Activated CD8-positive, alpha-beta memory T cell treated with anti-CD3 and anti-CD28 coated beads, Interleukin-2, amount 10 ng/mL, durations not matched to agents 7 days and 5 days (primary cell): ENCODE measurements at regions not wholly inside any gene's neighbourhood (a gene's known extent, or its start where the extent isn't known, plus 50 kb on each side); places are given as distances from the start of the nearest gene placed in this dataset.

ENCODE experiments used
- ATAC-seq: fragments of 150-1000 bp; cut with Tn5 transposase; one replicate; pipeline ENCODE4 v1.10.0; 2021; ENCODE audit warnings: moderate library complexity
- CTCF ChIA-PET: fragments of 350-600 bp; sonication (Branson Sonifier 250); formaldehyde crosslinking; loops from one replicate; lab custom pipeline; 2021; ENCODE audit warnings: antibody characterized with exemption; lab: Charles Lee
- DNase-seq: peaks from one replicate; pipeline ENCODE4 v3.0.0-alpha.2; 2020
- H3K27ac Mint-ChIP-seq: one replicate; pipeline ENCODE4 v1.8.0; 2021; ENCODE audit warnings: mild to moderate bottlenecking, mixed read lengths
- H3K27me3 Mint-ChIP-seq: one replicate; pipeline ENCODE4 v1.8.0; 2021; ENCODE audit warnings: mixed read lengths
- H3K36me3 Mint-ChIP-seq: one replicate; pipeline ENCODE4 v1.8.0; 2021; ENCODE audit warnings: mild to moderate bottlenecking, mixed read lengths
- H3K4me1 Mint-ChIP-seq: one replicate; pipeline ENCODE4 v1.8.0; 2021; ENCODE audit warnings: mixed read lengths
- H3K4me3 Mint-ChIP-seq: one replicate; pipeline ENCODE4 v1.8.0; 2021; ENCODE audit warnings: mild to moderate bottlenecking, moderate library complexity, mixed read lengths
- H3K9me3 Mint-ChIP-seq: one replicate; pipeline ENCODE4 v1.8.0; 2022; ENCODE audit warnings: low read depth, mixed read lengths

DNA sequence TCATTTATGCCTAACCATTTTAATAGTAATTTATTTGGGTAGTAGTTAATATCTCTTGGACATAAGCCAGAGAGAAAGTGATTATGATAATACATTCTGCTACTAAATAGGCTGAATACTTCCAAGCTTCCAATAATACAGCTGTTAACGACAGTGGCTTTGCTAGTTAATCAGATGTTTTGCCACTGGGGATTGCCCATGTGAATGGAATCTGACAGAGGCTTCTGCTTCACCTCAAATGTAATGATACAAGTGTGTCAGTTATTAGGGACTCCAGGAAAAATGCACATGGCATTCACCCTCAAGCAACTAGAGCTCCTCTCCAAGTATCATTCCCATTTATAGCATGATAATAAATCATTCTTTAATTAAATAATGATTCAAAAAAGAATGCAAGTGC is 185.0 kb upstream of the TMEFF2 start:
- Mint-ChIP-seq H3K4me1 (no peaks in the 10 kb centered on the region), H3K27me3 (no peaks in the 10 kb centered on the region), H3K4me3 (no peak overlapping the region), H3K27ac (no peak overlapping the region), H3K9me3 (peaks cover 3% of the 10 kb centered on the region), H3K36me3 (no peaks in the 10 kb centered on the region)
- CTCF ChIA-PET, result no interaction called here
- no peak for ATAC-seq
- DNase-seq, result no peak

- no peak overlapping the region for H3K4me3 Mint-ChIP-seq
- CTCF ChIA-PET, result no interaction called here
Observed at GRCh38 chr2:192377173-192377572, 182.4 kb upstream of the TMEFF2 start.

DNA sequence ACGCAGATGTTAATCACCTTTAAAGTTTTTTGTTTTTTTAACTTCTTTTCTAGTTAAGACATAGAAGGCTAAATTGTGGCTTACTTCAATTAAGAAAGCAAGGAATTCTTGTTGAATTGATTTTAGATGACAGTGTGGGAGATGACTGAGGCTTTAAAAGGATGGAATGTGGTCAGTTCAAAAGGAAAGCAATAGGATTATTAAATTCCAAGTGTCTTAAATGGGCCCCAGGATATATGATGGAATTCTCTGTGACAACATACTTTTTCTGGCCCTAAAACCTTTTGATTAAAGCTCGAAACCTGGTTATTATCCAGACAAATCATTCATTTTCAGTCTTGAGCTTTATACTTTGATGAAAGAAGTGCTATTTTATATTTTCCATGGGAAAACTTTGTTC is 179.0 kb upstream of the TMEFF2 start:
- ATAC-seq (no peak), DNase-seq (no peak)
- Mint-ChIP-seq H3K4me1 (no peaks in the 10 kb centered on the region), H3K9me3 (no peaks in the 10 kb centered on the region), H3K27ac (no peak overlapping the region), H3K36me3 (no peaks in the 10 kb centered on the region), H3K27me3 (no peaks in the 10 kb centered on the region), H3K4me3 (no peak overlapping the region)
- CTCF ChIA-PET, result no interaction called here

More at GRCh38 chr2:192377173-192377572, 182.4 kb upstream of the TMEFF2 start:
- no peak for ATAC-seq
- no peaks in the 10 kb centered on the region for H3K4me1 Mint-ChIP-seq
- no peak overlapping the region for H3K27ac Mint-ChIP-seq
- H3K36me3 Mint-ChIP-seq, result no peaks in the 10 kb centered on the region
- no peak for DNase-seq
- no peaks in the 10 kb centered on the region for H3K27me3 Mint-ChIP-seq
- H3K9me3 Mint-ChIP-seq, result no peaks in the 10 kb centered on the region

- Mint-ChIP-seq H3K4me3 (no peak overlapping the region), H3K36me3 (no peaks in the 10 kb centered on the region), H3K4me1 (no peaks in the 10 kb centered on the region), H3K27ac (no peak overlapping the region), H3K9me3 (no peaks in the 10 kb centered on the region), H3K27me3 (no peaks in the 10 kb centered on the region)
- CTCF ChIA-PET, result no interaction called here
- no peak for DNase-seq
- ATAC-seq, result no peak
Observed at GRCh38 chr2:192373221-192373620, 178.5 kb upstream of the TMEFF2 start.

DNA sequence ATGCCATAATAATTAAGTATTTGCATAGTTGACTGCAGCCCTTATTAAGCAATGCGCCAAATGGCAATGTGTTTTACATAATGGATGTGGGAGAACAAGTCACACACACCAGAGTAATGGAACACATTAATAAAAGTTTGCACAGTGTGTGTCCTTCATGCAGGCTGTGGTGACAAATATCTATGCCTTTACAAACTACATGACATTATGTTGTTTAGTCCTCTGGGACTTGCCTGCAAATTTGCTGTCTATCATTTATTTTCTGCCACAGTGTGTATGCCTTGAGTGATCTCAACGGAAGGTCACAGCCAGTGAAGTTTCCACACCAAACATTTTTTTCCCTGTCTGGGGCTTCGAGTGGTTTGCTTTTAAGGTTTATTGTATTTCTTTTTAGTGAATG is 175.2 kb upstream of the TMEFF2 start:
- DNase-seq (no peak), ATAC-seq (no peak)
- no peaks in the 10 kb centered on the region for H3K36me3 Mint-ChIP-seq
- no peaks in the 10 kb centered on the region for H3K9me3 Mint-ChIP-seq
- no peaks in the 10 kb centered on the region for H3K4me1 Mint-ChIP-seq
- no peaks in the 10 kb centered on the region for H3K27me3 Mint-ChIP-seq
- CTCF ChIA-PET, result no interaction called here
- H3K27ac Mint-ChIP-seq, result no peak overlapping the region
- no peak overlapping the region for H3K4me3 Mint-ChIP-seq

DNA sequence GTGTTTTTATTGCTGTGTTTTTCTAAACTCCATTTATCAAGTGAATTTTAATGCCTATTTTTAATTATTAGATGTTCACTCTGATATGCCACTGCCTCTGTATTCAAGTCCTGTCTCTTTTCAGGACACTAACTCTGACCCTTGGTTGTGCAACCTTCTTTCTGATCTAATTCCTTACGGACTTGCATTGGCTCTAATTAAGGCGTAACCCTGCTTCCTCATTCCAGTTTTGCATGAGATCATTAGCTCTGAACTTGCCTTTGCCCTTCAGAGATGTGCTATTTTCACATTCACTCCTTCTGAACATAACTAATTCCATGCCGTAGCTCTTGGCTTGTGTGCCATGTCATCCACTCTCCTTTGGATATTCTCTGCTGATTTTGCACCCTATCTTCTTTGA is 162.5 kb upstream of the TMEFF2 start:
- Mint-ChIP-seq H3K27ac (no peak overlapping the region), H3K4me3 (no peak overlapping the region), H3K4me1 (no peaks in the 10 kb centered on the region), H3K9me3 (peaks cover 2% of the 10 kb centered on the region), H3K27me3 (no peaks in the 10 kb centered on the region), H3K36me3 (no peaks in the 10 kb centered on the region)
- CTCF ChIA-PET, result no interaction called here
- no peak for ATAC-seq
- no peak for DNase-seq

DNA sequence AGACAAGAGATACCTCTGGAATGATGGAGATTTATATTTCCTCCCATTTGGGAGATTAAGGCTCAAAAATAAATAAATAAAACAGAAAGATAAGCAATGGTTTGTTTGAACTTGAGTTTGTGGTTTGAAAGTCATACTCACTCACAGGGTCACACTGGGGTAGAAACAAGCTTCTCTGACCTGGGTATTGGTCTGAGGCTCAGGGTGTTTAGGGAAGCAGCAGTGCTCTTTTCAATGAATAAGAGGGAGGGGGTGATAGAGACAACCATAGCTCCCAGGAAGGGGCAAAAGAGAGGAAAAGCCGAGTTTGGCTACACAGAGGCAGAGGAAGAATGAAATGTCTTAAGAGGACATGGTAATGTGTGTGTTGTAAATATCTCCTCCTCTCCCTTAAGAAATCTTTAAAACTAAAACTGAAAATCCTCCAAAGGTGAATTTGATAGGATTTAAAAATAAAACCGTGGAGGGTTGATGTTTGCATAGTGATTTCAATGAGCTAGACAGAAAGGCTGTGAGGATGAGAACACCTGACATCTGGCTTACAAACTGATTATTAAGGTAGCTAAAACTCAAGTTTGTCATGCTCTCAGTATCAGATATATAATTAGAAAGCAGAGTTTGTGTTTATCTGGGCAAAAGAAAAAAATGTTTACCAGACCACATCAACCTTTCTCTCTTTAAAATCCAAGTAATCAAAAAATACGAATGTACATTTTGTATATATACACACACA is 159.9 kb upstream of the TMEFF2 start:
- no peaks in the 10 kb centered on the region for H3K27me3 Mint-ChIP-seq
- H3K27ac Mint-ChIP-seq, result no peak overlapping the region
- no peaks in the 10 kb centered on the region for H3K9me3 Mint-ChIP-seq
- no peaks in the 10 kb centered on the region for H3K36me3 Mint-ChIP-seq
- no peak for ATAC-seq
- H3K4me1 Mint-ChIP-seq, result no peaks in the 10 kb centered on the region
- DNase-seq, result no peak
- no peak overlapping the region for H3K4me3 Mint-ChIP-seq
- CTCF ChIA-PET, result no interaction called here

DNA sequence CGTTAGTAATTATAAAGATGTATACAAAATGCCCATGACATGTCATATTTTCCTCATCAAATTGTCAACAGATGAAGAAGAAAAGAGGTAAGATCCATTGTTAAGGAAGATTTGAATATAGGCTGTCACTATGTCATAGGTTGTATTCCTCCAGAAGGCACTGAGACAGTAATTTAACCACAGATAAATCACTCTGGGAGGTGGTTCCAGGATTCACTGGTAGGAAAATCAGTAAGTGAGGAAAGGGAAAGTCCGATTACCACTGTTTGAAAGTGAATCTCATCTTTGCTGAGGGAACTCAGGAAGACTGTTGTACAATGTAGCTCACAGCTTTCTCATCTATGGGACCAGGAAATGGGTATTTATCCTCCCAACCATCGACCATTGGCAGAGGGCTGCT is 152.8 kb upstream of the TMEFF2 start:
- H3K27me3 Mint-ChIP-seq, result no peaks in the 10 kb centered on the region
- ATAC-seq, result no peak
- CTCF ChIA-PET, result no interaction called here
- no peaks in the 10 kb centered on the region for H3K36me3 Mint-ChIP-seq
- no peaks in the 10 kb centered on the region for H3K9me3 Mint-ChIP-seq
- no peak overlapping the region for H3K4me3 Mint-ChIP-seq
- no peak overlapping the region for H3K27ac Mint-ChIP-seq
- H3K4me1 Mint-ChIP-seq, result no peaks in the 10 kb centered on the region
- DNase-seq, result no peak

DNA sequence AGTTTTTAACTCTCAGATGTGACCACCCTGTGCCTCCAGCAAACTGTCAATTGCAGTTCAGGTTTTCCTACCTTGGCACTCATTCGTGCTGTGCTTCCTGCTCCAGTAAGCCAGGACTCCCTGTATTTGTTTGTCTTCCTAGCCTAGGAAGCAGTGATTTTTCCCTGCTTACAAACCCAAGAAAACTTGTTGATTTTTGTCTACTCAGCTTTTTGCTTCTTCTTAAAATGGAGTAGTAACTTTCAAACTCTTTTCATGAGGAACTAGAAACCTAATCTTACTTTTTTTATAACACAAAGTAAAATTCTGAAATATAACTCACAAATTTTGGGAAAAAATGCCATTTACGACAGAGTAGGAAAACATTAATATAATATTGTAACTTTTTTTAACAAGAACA is 150.6 kb upstream of the TMEFF2 start:
- H3K4me1 Mint-ChIP-seq, result no peaks in the 10 kb centered on the region
- CTCF ChIA-PET, result no interaction called here
- H3K36me3 Mint-ChIP-seq, result no peaks in the 10 kb centered on the region
- no peak for ATAC-seq
- no peak overlapping the region for H3K27ac Mint-ChIP-seq
- H3K27me3 Mint-ChIP-seq, result no peaks in the 10 kb centered on the region
- H3K9me3 Mint-ChIP-seq, result no peaks in the 10 kb centered on the region
- H3K4me3 Mint-ChIP-seq, result no peak overlapping the region
- no peak for DNase-seq

GRCh38 chr2:192333642-192334041 is 138.9 kb upstream of the TMEFF2 start:
- Mint-ChIP-seq H3K27me3 (no peaks in the 10 kb centered on the region), H3K4me1 (no peaks in the 10 kb centered on the region), H3K9me3 (no peaks in the 10 kb centered on the region), H3K27ac (no peak overlapping the region), H3K36me3 (no peaks in the 10 kb centered on the region), H3K4me3 (no peak overlapping the region)
- CTCF ChIA-PET, result no interaction called here
- DNase-seq, result no peak
- ATAC-seq, result no peak

DNA sequence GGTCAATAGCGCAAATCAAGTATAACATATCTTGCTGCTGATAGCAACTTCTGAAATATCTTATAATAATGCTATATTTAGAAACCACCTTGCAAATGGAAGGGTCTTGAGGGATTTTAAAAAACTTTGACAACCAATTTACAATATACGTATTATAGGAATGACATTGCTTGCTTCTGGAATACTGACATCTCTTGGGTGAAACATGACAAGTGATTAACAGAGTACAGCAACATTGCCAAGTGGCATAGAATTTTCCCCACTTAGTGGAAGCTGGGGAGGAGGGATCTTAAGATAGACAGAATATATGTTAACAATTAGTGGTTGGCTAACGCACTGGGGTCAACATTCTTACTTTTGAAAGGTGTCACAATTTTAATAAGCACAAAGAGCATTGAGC is 133.6 kb upstream of the TMEFF2 start:
- no peaks in the 10 kb centered on the region for H3K9me3 Mint-ChIP-seq
- H3K4me1 Mint-ChIP-seq, result no peaks in the 10 kb centered on the region
- no peak for ATAC-seq

DNA sequence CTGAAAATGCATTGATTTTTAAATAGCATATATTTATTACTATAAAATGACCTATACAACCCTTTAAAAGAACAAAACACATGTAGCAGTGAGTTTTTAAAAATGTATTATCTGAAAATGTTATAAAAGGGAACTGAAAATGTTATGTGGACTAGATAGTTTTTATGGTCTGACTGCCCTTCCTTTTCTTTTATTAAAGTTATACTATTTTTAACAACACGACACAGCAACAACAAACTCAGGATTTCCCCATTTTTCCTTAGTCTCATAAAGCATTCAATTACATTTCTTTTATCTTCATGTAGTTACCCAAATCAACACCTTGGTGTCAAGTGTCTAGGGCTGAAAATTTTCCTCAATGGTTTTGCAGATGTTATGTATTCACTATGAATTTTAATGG is 132.8 kb upstream of the TMEFF2 start:
- Mint-ChIP-seq H3K4me1 (no peaks in the 10 kb centered on the region), H3K27me3 (no peaks in the 10 kb centered on the region), H3K27ac (no peak overlapping the region), H3K36me3 (no peaks in the 10 kb centered on the region), H3K4me3 (no peak overlapping the region), H3K9me3 (no peaks in the 10 kb centered on the region)
- CTCF ChIA-PET, result no interaction called here
- DNase-seq, result no peak
- ATAC-seq, result no peak

More for the DNA sequence above, 133.6 kb upstream of the TMEFF2 start:
- Mint-ChIP-seq H3K4me3 (no peak overlapping the region), H3K36me3 (no peaks in the 10 kb centered on the region), H3K27me3 (no peaks in the 10 kb centered on the region), H3K27ac (no peak overlapping the region)
- CTCF ChIA-PET, result no interaction called here
- no peak for DNase-seq

DNA sequence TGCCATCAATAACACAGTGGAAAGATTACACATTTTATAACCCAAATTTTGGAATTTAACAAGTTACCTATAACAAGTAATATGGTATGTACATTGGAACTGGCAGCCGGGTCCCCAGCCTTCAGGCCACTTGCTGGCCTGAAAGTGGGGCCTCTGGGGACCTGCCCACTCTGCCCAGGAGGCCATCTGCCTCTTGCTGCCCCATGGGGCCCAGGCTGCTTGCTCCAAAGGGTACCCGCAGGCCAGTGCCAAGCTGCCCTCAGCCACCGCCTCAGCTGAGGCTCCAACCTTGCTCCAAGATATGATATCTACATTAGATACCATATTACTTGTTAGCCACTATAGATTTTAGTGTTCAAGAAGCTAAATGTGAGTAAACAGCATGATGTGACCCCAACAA is 120.8 kb upstream of the TMEFF2 start:
- Mint-ChIP-seq H3K9me3 (no peaks in the 10 kb centered on the region), H3K27me3 (no peaks in the 10 kb centered on the region), H3K36me3 (no peaks in the 10 kb centered on the region), H3K4me3 (no peak overlapping the region), H3K27ac (no peak overlapping the region), H3K4me1 (no peaks in the 10 kb centered on the region)
- ATAC-seq (no peak), DNase-seq (no peak)
- CTCF ChIA-PET, result no interaction called here

DNA sequence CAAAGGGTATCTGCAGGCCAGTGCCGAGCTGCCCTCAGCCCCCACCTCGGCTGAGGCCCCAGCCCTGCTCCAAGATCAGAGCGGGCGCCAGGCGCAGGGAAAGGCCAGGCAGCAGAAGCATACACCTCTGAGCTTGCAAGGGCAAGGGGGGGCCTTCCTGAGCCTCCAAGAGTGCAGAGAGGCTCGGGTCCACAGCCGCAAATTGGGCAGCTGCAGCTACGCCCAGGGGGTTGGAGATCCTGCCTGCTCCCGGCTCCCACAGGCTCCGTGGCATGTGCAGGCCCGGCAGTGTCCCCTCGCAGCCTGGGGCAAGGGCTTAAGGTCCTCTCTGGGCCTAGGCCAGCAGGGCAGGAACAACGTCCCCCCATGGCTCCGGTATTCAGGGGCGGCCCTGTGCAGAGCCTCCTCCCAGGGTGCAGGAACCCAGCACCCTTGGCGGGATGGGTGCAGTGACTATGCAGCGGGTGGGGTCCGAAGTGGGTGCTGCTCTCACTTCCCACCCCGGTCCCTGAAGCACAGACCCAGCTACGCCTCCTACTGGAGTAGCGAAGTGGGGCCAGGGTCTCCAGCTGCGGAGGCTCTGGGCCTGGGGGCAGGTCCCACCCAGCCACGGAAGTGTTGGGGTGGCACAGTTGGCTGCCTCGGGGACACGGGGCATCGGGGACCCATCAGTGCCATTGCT is 120.2 kb upstream of the TMEFF2 start:
- no peaks in the 10 kb centered on the region for H3K4me1 Mint-ChIP-seq
- no peaks in the 10 kb centered on the region for H3K36me3 Mint-ChIP-seq
- DNase-seq (no peak), ATAC-seq (no peak)
- H3K9me3 Mint-ChIP-seq, result no peaks in the 10 kb centered on the region
- H3K27ac Mint-ChIP-seq, result no peak overlapping the region
- H3K4me3 Mint-ChIP-seq, result no peak overlapping the region
- no peaks in the 10 kb centered on the region for H3K27me3 Mint-ChIP-seq
- CTCF ChIA-PET, result interaction anchor here (1.0 kb wide), 1 partner anchor 11 kb away, joined by 3 read pairs; no protein-coding TSS in a partner anchor
